ENCODE measurements at regions not wholly inside any gene's neighbourhood (a gene's known extent, or its start where the extent isn't known, plus 50 kb on each side); places are given as distances from the start of the nearest gene placed in this dataset.
"Not testable (repeated sequence)": the region's sequence is repeated elsewhere in the genome, so short reads cannot be mapped to it uniquely, and the experiment has no call there.

GRCh38 chr16:16997349-16997748 lies 473.4 kb downstream of the XYLT1 start:
- POLR2A ChIA-PET = no interaction called here
- TF ChIP-seq CTCF (IDR thresholded peaks at IDR 0.05; ENCODE audit: control extremely low read depth, extremely low read depth, low read depth, missing control alignments) = no peak
- no peak for DNase-seq (ENCODE audit: extremely low spot score)
- CTCF ChIA-PET = interaction anchor here (0.9 kb wide), 1 partner anchor 12 kb away, joined by 3 read pairs; no protein-coding TSS in a partner anchor

- CTCF ChIA-PET = interaction anchor here (1.1 to 1.4 kb wide), 2 partner anchors 8 to 14 kb away, joined by 3 read pairs; no protein-coding TSS in a partner anchor
- no peak for TF ChIP-seq CTCF (IDR thresholded peaks at IDR 0.05; ENCODE audit: control extremely low read depth, extremely low read depth, low read depth, missing control alignments)
- POLR2A ChIA-PET = no interaction called here
- DNase-seq (ENCODE audit: extremely low spot score) = no peak
These were observed 469.3 kb downstream of the XYLT1 start for GRCh38 chr16:17001471-17001870.

- CTCF ChIA-PET = interaction anchor here (1.1 kb wide), 1 partner anchor 12 kb away, joined by 3 read pairs; no protein-coding TSS in a partner anchor
- DNase-seq (ENCODE audit: extremely low spot score) = no peak
- POLR2A ChIA-PET = interaction anchor here (0.6 kb wide), 1 partner anchor 24 kb away, joined by 3 read pairs; no protein-coding TSS in a partner anchor
- TF ChIP-seq CTCF (IDR thresholded peaks at IDR 0.05; ENCODE audit: control extremely low read depth, extremely low read depth, low read depth, missing control alignments) = no peak
These were observed 468.2 kb downstream of the XYLT1 start for GRCh38 chr16:17002565-17002964.

GRCh38 chr16:17005963-17006362 lies 464.8 kb downstream of the XYLT1 start:
- CTCF ChIA-PET; POLR2A ChIA-PET; DNase-seq (ENCODE audit: extremely low spot score): not testable (repeated sequence)

GRCh38 chr16:17011712-17012111 lies 459.0 kb downstream of the XYLT1 start:
- no peak for DNase-seq (ENCODE audit: extremely low spot score)
- CTCF ChIA-PET = no interaction called here
- TF ChIP-seq CTCF (IDR thresholded peaks at IDR 0.05; ENCODE audit: control extremely low read depth, extremely low read depth, low read depth, missing control alignments) = no peak
- POLR2A ChIA-PET = no interaction called here

- CTCF ChIA-PET = interaction anchor here (1.1 to 1.4 kb wide), 2 partner anchors 13 to 24 kb away, joined by 3 to 4 read pairs; no protein-coding TSS in a partner anchor
- DNase-seq (ENCODE audit: extremely low spot score) = no peak
- POLR2A ChIA-PET = no interaction called here
- TF ChIP-seq CTCF (IDR thresholded peaks at IDR 0.05; ENCODE audit: control extremely low read depth, extremely low read depth, low read depth, missing control alignments) = no peak
These were observed 457.7 kb downstream of the XYLT1 start for GRCh38 chr16:17013038-17013437.

GRCh38 chr16:17014484-17015121 lies 456.2 kb downstream of the XYLT1 start:
- DNase-seq (ENCODE audit: extremely low spot score) = no peak
- TF ChIP-seq CTCF (IDR thresholded peaks at IDR 0.05; ENCODE audit: control extremely low read depth, extremely low read depth, low read depth, missing control alignments) = no peak
- POLR2A ChIA-PET = interaction anchor here (0.7 to 1.5 kb wide), 2 partner anchors 12 to 54 kb away, joined by 4 to 12 read pairs; no protein-coding TSS in a partner anchor
- CTCF ChIA-PET = no interaction called here
